ENCODE measurements at regions not wholly inside any gene's neighbourhood (a gene's known extent, or its start where the extent isn't known, plus 50 kb on each side); places are given as distances from the start of the nearest gene placed in this dataset.
"Not testable (repeated sequence)": the region's sequence is repeated elsewhere in the genome, so short reads cannot be mapped to it uniquely, and the experiment has no call there.

DNA sequence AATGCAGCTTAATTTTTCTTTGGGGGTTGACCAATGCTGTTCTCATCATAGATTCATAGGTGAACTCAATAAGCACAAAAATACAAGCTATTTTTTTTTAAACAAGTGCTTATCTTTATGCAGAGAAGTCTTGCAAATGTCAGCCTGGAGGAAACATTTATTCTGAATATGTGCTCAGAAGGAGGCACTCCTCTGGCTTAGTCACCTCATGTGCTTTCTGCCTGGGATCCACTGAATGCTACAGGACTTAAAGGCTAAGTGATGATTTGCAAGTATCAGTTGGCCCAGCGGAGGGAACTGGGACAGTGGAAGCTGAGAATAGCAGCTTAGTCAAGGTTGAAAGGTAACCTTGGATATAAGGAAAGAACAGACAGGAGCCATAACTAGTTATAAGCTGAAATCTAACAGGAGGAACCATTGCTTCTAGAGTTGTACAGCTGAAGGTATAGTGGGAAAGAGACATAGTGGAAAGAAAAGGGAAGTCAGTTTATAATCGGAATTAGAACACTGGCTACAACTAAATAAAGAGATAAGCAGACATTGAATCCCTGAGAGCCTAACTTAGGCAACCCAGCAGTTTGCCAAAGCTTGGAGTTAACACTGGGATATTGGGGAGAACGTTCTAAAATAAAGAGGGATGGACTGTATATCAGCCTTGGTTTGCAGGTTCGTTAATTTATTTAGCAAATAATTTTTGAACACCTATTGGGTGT lies 488.7 kb downstream of the SUCLG1 start:
- no peak for DNase-seq (ENCODE audit: low spot score)
- TF ChIP-seq, protein P1, sequence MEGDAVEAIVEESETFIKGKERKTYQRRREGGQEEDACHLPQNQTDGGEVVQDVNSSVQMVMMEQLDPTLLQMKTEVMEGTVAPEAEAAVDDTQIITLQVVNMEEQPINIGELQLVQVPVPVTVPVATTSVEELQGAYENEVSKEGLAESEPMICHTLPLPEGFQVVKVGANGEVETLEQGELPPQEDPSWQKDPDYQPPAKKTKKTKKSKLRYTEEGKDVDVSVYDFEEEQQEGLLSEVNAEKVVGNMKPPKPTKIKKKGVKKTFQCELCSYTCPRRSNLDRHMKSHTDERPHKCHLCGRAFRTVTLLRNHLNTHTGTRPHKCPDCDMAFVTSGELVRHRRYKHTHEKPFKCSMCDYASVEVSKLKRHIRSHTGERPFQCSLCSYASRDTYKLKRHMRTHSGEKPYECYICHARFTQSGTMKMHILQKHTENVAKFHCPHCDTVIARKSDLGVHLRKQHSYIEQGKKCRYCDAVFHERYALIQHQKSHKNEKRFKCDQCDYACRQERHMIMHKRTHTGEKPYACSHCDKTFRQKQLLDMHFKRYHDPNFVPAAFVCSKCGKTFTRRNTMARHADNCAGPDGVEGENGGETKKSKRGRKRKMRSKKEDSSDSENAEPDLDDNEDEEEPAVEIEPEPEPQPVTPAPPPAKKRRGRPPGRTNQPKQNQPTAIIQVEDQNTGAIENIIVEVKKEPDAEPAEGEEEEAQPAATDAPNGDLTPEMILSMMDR (IDR thresholded peaks at IDR 0.05; ENCODE audit: extremely low read depth, missing control alignments), result no peak

DNA sequence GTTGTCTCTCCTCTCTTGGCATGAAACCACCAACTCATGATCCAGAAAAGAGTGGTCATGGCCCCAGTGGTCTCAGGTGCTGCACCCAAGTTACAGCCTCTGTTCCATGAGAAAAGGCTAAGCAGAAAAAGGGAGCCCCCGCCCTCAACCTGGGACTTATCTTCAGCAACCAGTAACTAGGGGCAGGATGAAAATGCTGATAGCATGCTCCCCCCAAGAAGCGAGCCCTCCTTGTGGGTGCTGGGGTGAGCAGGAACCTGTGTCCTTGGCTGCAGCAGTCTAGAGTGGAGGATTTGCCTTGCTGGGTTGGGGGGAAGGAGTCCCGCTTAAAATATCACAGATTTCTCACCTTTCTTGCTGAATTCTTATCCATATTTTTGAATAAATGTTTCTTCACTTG lies 490.0 kb downstream of the SUCLG1 start:
- DNase-seq (ENCODE audit: low spot score), result no peak
- TF ChIP-seq, protein P1 (IDR thresholded peaks at IDR 0.05; ENCODE audit: extremely low read depth, missing control alignments), result no peak

DNA sequence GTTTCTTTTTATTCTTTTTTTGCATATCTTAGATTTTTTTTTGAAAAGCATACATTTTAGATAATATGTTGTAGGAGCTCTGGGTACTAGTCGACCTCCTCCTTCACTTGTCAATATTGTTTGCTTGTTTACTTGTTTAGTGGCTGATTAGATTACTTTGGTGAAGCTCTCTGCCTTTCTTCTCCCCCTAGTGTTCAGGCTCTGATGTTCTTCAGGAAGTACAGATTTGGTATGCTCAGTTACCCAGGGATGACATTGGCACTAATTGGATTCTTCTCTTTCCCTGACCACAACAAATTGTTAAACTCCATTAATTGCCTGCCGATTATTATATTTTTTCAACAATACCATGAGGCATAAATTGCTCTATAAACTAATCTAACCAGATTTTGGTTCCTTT lies 491.2 kb downstream of the SUCLG1 start:
- DNase-seq (ENCODE audit: low spot score), result no peak

DNA sequence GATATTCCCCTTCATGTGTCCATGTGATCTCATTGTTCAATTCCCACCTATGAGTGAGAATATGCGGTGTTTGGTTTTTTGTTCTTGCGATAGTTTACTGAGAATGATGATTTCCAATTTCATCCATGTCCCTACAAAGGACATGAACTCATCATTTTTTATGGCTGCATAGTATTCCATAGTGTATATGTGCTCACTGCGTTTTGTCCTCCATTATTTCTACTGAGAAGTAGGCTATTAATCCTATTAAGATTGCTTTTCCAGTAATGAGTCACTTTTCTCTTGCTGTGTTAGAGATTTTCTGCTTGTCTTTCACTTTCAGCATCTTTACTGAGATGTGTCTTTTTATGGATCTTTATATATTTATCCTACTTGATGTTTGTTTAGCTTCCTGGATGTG lies 492.1 kb downstream of the SUCLG1 start:
- not testable (repeated sequence) for DNase-seq (ENCODE audit: low spot score)

More for the DNA sequence above, 491.2 kb downstream of the SUCLG1 start:
- TF ChIP-seq, protein P1 (IDR thresholded peaks at IDR 0.05; ENCODE audit: extremely low read depth, missing control alignments), result no peak

DNA sequence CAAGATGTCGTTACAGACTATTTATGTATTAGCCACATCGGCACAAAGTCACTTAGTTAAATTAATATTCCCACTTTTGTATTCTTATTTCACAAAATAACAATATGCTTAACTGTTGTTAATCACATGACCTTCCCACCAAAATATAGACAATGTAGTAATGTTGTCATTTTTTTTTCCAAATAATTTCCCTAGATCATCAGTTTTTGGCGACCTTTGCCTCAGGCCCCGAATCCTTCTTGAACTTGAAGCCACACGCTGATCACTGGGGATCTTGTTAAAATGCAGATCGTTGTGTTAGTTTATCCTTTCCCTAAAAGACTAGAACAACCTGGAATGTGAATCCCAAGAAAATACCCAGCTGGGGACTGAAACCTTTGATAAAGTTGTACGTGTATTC lies 497.6 kb downstream of the SUCLG1 start:
- TF ChIP-seq, protein P1 (IDR thresholded peaks at IDR 0.05; ENCODE audit: extremely low read depth, missing control alignments), result no peak
- DNase-seq (ENCODE audit: low spot score), result no peak

DNA sequence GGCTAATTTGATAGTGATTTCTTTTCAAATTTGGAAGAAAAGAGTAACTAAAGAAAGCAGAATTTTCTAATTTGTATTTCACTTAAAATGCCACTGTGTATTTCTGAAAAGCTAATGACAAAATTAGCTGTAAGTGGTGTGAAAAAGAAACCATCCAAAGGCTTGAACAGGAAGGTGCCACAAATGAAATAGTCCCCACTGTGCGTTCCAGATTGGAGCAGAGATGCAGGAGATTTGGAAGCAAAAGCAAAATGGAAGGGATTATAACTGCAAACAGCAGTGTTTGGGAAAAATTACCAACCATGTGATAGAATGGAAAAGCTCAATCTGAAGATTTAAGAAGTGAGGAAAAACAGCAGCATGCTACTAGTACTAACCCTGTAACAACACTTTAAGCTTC lies 498.7 kb downstream of the SUCLG1 start:
- no peak for DNase-seq (ENCODE audit: low spot score)

DNA sequence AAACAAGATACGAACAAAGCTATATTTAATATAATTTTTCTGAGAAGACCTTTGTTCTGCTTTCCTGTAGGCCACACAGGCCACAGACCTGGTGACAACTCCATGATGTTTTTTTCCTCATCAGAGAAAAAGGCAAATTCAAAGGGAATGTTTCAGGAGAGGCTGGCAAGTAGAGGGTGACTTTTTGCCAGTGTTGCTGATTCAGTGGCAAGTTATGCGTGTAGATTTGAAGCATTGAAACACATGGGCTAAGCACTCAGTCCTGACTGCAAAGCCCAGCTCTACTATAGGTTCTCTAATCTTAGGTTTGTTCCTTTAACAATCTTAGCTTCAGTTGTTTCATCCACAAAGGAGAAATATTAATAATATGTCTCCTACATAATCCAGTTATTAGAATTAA lies 499.8 kb downstream of the SUCLG1 start:
- TF ChIP-seq, protein P1 (IDR thresholded peaks at IDR 0.05; ENCODE audit: extremely low read depth, missing control alignments), result no peak
- no peak for DNase-seq (ENCODE audit: low spot score)

More for the DNA sequence above, 498.7 kb downstream of the SUCLG1 start:
- TF ChIP-seq, protein P1 (IDR thresholded peaks at IDR 0.05; ENCODE audit: extremely low read depth, missing control alignments), result no peak

DNA sequence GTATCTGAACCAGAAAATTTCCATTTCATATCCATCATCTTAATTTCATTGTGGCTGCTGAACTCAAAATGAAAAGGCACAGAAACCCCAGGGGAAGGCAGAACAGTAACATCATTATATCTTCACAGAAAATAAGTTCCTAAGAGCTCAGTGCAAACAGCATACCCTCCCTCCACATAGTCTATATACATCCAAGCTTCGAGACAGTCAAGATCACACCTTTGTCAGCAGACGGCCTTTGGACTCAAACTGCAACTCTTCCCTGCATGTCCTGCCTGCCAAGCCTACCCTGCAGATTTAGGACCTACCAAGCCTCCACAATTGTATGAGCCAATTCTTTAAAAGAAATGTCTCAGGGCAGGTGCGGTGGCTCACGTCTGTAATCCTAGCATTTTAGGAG lies 502.1 kb downstream of the SUCLG1 start:
- DNase-seq (ENCODE audit: low spot score), result no peak
- TF ChIP-seq, protein P1 (IDR thresholded peaks at IDR 0.05; ENCODE audit: extremely low read depth, missing control alignments), result no peak

All from GM20000 (cell line).